ENCODE measurements at regions not wholly inside any gene's neighbourhood (a gene's known extent, or its start where the extent isn't known, plus 50 kb on each side); places are given as distances from the start of the nearest gene placed in this dataset.

- no peaks in the 10 kb centered on the region for H4K20me1 ChIP-seq (ENCODE audit: insufficient read depth, low read length)
- POLR2A ChIA-PET: no interaction called here
- H3K4me2 ChIP-seq (ENCODE audit: low read length): peak overlapping the region; percentile 100
- H3K9me3 ChIP-seq (ENCODE audit: low read length): no peaks in the 10 kb centered on the region
- no peaks in the 10 kb centered on the region for H3K36me3 ChIP-seq (ENCODE audit: insufficient read depth, low read length)
- DNase-seq (ENCODE audit: low spot score): no peak
- peaks cover 53% of the 10 kb centered on the region for H3K4me1 ChIP-seq (ENCODE audit: insufficient read depth, low read length, poor library complexity, severe bottlenecking)
- peak overlapping the region; percentile 99 for H2AFZ ChIP-seq (ENCODE audit: low read length)
- TF ChIP-seq CTCF (conservative IDR thresholded peaks at IDR 0.05; ENCODE audit: low read length) (no peak), EZH2phosphoT487 (IDR thresholded peaks at IDR 0.05; ENCODE audit: borderline replicate concordance, low read depth, low read length) (no peak)
- CTCF ChIA-PET (ENCODE audit: unreplicated experiment): no interaction called here
- H3K79me2 ChIP-seq (ENCODE audit: insufficient read depth, low read depth, low read length): peaks cover 7% of the 10 kb centered on the region; the same call in 1 of the 2 replicates
- intact Hi-C loops (cut with micrococcal nuclease; ENCODE audit: unreplicated experiment): no loop called here
- no TSS peak for BruUV-seq (replicated peaks)
- H3K9me2 ChIP-seq (ENCODE audit: insufficient read depth, low read length): no peaks in the 10 kb centered on the region
- H3K4me3 ChIP-seq (ENCODE audit: low read depth, low read length, poor library complexity, severe bottlenecking): peak overlapping the region; percentile 66
- H3K27ac ChIP-seq (ENCODE audit: low read depth, low read length, poor library complexity, severe bottlenecking): peak overlapping the region; percentile 71
These were observed 49.8 kb upstream of the NFE2L3 start for GRCh38 chr7:26102176-26102575.

Small RNAs in the stretch of these regions (microRNA-seq; reads per million reads assigned to microRNA genes)
- 717 reads per million, percentile 80 among the genes with 10 or more reads in this experiment for gene MIR148A (ENCODE audit: borderline replicate concordance)

Small RNAs in the stretch of these regions (small RNA-seq; reads per million reads assigned to genes)
- 62.1 reads per million, percentile 98 among the genes with 10 or more reads in this experiment for gene MIR148A

Data from OCI-LY7 (cell line).